ENCODE measurements at regions not wholly inside any gene's neighbourhood (a gene's known extent, or its start where the extent isn't known, plus 50 kb on each side); places are given as distances from the start of the nearest gene placed in this dataset.
"Not testable (repeated sequence)": the region's sequence is repeated elsewhere in the genome, so short reads cannot be mapped to it uniquely, and the experiment has no call there.

- no peak overlapping the region for H3K4me3 ChIP-seq (ENCODE audit: low read length)
Observed at GRCh38 chr21:35504951-35505466, 455.9 kb upstream of the RUNX1 start.

GRCh38 chr21:35504277-35504676, 455.2 kb upstream of the RUNX1 start:
- no peak overlapping the region for H3K4me3 ChIP-seq (ENCODE audit: low read length)
- no peak for TF ChIP-seq ZNF274 (IDR thresholded peaks at IDR 0.05; ENCODE audit: low read depth, low read length)

More at GRCh38 chr21:35504951-35505466, 455.9 kb upstream of the RUNX1 start:
- TF ChIP-seq ZNF274 (IDR thresholded peaks at IDR 0.05; ENCODE audit: low read depth, low read length) = no peak

- no peak overlapping the region for H3K4me3 ChIP-seq (ENCODE audit: low read length)
- TF ChIP-seq ZNF274 (IDR thresholded peaks at IDR 0.05; ENCODE audit: low read depth, low read length) = no peak
Observed at GRCh38 chr21:35503671-35504070, 454.6 kb upstream of the RUNX1 start.

GRCh38 chr21:35502821-35503220, 453.7 kb upstream of the RUNX1 start:
- H3K4me3 ChIP-seq (ENCODE audit: low read length) = no peak overlapping the region
- TF ChIP-seq ZNF274 (IDR thresholded peaks at IDR 0.05; ENCODE audit: low read depth, low read length) = no peak

- not testable (repeated sequence) for H3K4me3 ChIP-seq (ENCODE audit: low read length)
Observed at GRCh38 chr21:35497522-35497921, 448.4 kb upstream of the RUNX1 start.

GRCh38 chr21:35491920-35492678, 443.0 kb upstream of the RUNX1 start:
- TF ChIP-seq ZNF274 (IDR thresholded peaks at IDR 0.05; ENCODE audit: low read depth, low read length) = no peak
- H3K4me3 ChIP-seq (ENCODE audit: low read length) = no peak overlapping the region

GRCh38 chr21:35491114-35491513, 442.0 kb upstream of the RUNX1 start:
- no peak for TF ChIP-seq ZNF274 (IDR thresholded peaks at IDR 0.05; ENCODE audit: low read depth, low read length)
- no peak overlapping the region for H3K4me3 ChIP-seq (ENCODE audit: low read length)

GRCh38 chr21:35489389-35489980, 440.4 kb upstream of the RUNX1 start:
- H3K4me3 ChIP-seq (ENCODE audit: low read length) = no peak overlapping the region
- TF ChIP-seq ZNF274 (IDR thresholded peaks at IDR 0.05; ENCODE audit: low read depth, low read length) = no peak

GRCh38 chr21:35488946-35489345, 439.8 kb upstream of the RUNX1 start:
- TF ChIP-seq ZNF274 (IDR thresholded peaks at IDR 0.05; ENCODE audit: low read depth, low read length) = no peak

GRCh38 chr21:35485364-35485763, 436.3 kb upstream of the RUNX1 start:
- no peak overlapping the region for H3K4me3 ChIP-seq (ENCODE audit: low read length)
- TF ChIP-seq ZNF274 (IDR thresholded peaks at IDR 0.05; ENCODE audit: low read depth, low read length) = no peak

More at GRCh38 chr21:35488946-35489345, 439.8 kb upstream of the RUNX1 start:
- no peak overlapping the region for H3K4me3 ChIP-seq (ENCODE audit: low read length)

- no peak overlapping the region for H3K4me3 ChIP-seq (ENCODE audit: low read length)
- TF ChIP-seq ZNF274 (IDR thresholded peaks at IDR 0.05; ENCODE audit: low read depth, low read length) = no peak
Observed at GRCh38 chr21:35484851-35485250, 435.7 kb upstream of the RUNX1 start.

GRCh38 chr21:35484032-35484431, 434.9 kb upstream of the RUNX1 start:
- no peak overlapping the region for H3K4me3 ChIP-seq (ENCODE audit: low read length)
- TF ChIP-seq ZNF274 (IDR thresholded peaks at IDR 0.05; ENCODE audit: low read depth, low read length) = no peak

- TF ChIP-seq ZNF274 (IDR thresholded peaks at IDR 0.05; ENCODE audit: low read depth, low read length) = no peak
- no peak overlapping the region for H3K4me3 ChIP-seq (ENCODE audit: low read length)
Observed at GRCh38 chr21:35482933-35483662, 434.0 kb upstream of the RUNX1 start.

- no peak overlapping the region for H3K4me3 ChIP-seq (ENCODE audit: low read length)
- TF ChIP-seq ZNF274 (IDR thresholded peaks at IDR 0.05; ENCODE audit: low read depth, low read length) = no peak
Observed at GRCh38 chr21:35482096-35482495, 433.0 kb upstream of the RUNX1 start.

- TF ChIP-seq ZNF274 (IDR thresholded peaks at IDR 0.05; ENCODE audit: low read depth, low read length) = no peak
- H3K4me3 ChIP-seq (ENCODE audit: low read length) = no peak overlapping the region
Observed at GRCh38 chr21:35481005-35481404, 431.9 kb upstream of the RUNX1 start.

Data from GM08714 (cell line).